22Rv1 (cell line): ENCODE measurements at regions not wholly inside any gene's neighbourhood (a gene's known extent, or its start where the extent isn't known, plus 50 kb on each side); places are given as distances from the start of the nearest gene placed in this dataset.

Experiments used
- ZFX ChIP-seq: fragments of 450-650 bp; IDR thresholded peaks from 2 replicates; pipeline ENCODE4 v1.6.1; 2017; ENCODE audit warnings: antibody characterized with exemption, borderline replicate concordance
- TF ChIP-seq, protein P1 (sequence below): fragments of 450-650 bp; IDR thresholded peaks from 2 replicates; pipeline ENCODE4 v1.5.1; 2017; ENCODE audit warnings: mild to moderate bottlenecking

DNA sequence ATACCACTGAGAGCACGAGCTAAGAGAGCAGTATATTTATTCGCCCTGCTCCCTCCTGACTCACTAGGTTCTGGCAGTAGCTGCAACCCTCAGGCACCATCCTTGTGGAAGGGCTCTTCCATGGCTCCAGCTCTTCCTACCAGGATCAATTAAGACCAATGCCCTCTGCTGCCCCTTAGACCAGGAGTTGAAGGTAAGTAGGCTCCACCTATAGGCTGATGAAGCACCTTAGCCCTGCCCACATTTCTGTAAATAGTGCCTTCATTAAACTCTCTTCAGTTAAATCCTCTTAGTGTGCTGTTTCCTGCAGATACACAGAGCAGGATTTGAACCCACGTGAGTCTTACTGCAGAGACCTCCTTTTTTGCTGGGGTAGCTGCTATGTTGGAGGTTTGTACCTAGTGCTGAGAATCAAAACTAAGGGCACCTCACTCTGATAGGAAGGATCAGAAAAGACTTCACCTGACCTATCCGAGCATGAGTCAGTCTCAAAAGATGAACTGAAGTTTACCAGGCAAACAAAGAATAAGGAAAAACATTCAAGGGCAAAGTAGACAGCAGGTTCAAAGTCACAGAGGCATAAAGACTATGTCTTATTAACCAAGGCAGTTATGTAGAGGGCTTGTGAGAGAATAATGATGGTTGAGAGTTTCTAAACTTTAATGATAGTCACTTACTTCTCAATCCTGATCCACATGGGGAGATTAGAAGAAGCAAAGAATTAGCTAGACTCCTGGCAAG lies 56.9 kb upstream of the BEND6 start:
- TF ChIP-seq, protein P1, sequence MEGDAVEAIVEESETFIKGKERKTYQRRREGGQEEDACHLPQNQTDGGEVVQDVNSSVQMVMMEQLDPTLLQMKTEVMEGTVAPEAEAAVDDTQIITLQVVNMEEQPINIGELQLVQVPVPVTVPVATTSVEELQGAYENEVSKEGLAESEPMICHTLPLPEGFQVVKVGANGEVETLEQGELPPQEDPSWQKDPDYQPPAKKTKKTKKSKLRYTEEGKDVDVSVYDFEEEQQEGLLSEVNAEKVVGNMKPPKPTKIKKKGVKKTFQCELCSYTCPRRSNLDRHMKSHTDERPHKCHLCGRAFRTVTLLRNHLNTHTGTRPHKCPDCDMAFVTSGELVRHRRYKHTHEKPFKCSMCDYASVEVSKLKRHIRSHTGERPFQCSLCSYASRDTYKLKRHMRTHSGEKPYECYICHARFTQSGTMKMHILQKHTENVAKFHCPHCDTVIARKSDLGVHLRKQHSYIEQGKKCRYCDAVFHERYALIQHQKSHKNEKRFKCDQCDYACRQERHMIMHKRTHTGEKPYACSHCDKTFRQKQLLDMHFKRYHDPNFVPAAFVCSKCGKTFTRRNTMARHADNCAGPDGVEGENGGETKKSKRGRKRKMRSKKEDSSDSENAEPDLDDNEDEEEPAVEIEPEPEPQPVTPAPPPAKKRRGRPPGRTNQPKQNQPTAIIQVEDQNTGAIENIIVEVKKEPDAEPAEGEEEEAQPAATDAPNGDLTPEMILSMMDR: no peak
- TF ChIP-seq ZFX: no peak
